ENCODE measurements at regions not wholly inside any gene's neighbourhood (a gene's known extent, or its start where the extent isn't known, plus 50 kb on each side); places are given as distances from the start of the nearest gene placed in this dataset.
"Not testable (repeated sequence)": the region's sequence is repeated elsewhere in the genome, so short reads cannot be mapped to it uniquely, and the experiment has no call there.

GRCh38 chr12:97875064-97875463 lies 412.5 kb downstream of the RMST start:
- intact Hi-C loops (cut with DNase I; ENCODE audit: low total_unique reads): no loop called here
- Histone ChIP-seq H3K4me1 (no peaks in the 10 kb centered on the region), H3K9me3 (no peaks in the 10 kb centered on the region), H3K36me3 (no peaks in the 10 kb centered on the region), H3K4me3 (no peak overlapping the region), H3K27ac (no peak overlapping the region), H3K27me3 (no peaks in the 10 kb centered on the region)
- DNase-seq (ENCODE audit: low spot score in 2 of 2): no peak
- TF ChIP-seq CTCF (IDR thresholded peaks at IDR 0.05): no peak
- TF ChIP-seq POLR2AphosphoS5 (IDR thresholded peaks at IDR 0.05): no peak
- TF ChIP-seq POLR2A (IDR thresholded peaks at IDR 0.05): no peak

- no peaks in the 10 kb centered on the region for H3K27me3 ChIP-seq
- H3K4me3 ChIP-seq: no peak overlapping the region
- H3K36me3 ChIP-seq: no peaks in the 10 kb centered on the region
- no peaks in the 10 kb centered on the region for H3K9me3 ChIP-seq
- DNase-seq (ENCODE audit: low spot score in 2 of 2): no peak
- intact Hi-C loops (cut with DNase I; ENCODE audit: low total_unique reads): no loop called here
- H3K27ac ChIP-seq: peak overlapping the region in 1 of 2 donors; percentile 7
- TF ChIP-seq POLR2A (IDR thresholded peaks at IDR 0.05) (no peak), POLR2AphosphoS5 (IDR thresholded peaks at IDR 0.05) (no peak)
- H3K4me1 ChIP-seq: no peaks in the 10 kb centered on the region
Measured at GRCh38 chr12:97876780-97877179, 414.2 kb downstream of the RMST start.

- no peaks in the 10 kb centered on the region for H3K9me3 ChIP-seq
- H3K36me3 ChIP-seq: no peaks in the 10 kb centered on the region
- no peak overlapping the region for H3K4me3 ChIP-seq
- H3K27ac ChIP-seq: no peak overlapping the region
- DNase-seq (ENCODE audit: low spot score in 2 of 2): no peak
- no peak for TF ChIP-seq POLR2AphosphoS5 (IDR thresholded peaks at IDR 0.05)
- no peak for TF ChIP-seq POLR2A (IDR thresholded peaks at IDR 0.05)
- TF ChIP-seq CTCF (IDR thresholded peaks at IDR 0.05): no peak
- no peaks in the 10 kb centered on the region for H3K4me1 ChIP-seq
- no peaks in the 10 kb centered on the region for H3K27me3 ChIP-seq
- intact Hi-C loops (cut with DNase I; ENCODE audit: low total_unique reads): no loop called here
Measured at GRCh38 chr12:97877404-97877803, 414.8 kb downstream of the RMST start.

- no peak overlapping the region for H3K4me3 ChIP-seq
Measured at GRCh38 chr12:97886511-97887176, 424.0 kb downstream of the RMST start.

GRCh38 chr12:97897881-97898280 lies 435.3 kb downstream of the RMST start:
- H3K27ac ChIP-seq; H3K27me3 ChIP-seq; H3K36me3 ChIP-seq; H3K9me3 ChIP-seq; intact Hi-C loops (cut with DNase I; ENCODE audit: low total_unique reads); H3K4me1 ChIP-seq; DNase-seq (ENCODE audit: low spot score in 2 of 2); H3K4me3 ChIP-seq: not testable (repeated sequence)

More at GRCh38 chr12:97886511-97887176, 424.0 kb downstream of the RMST start:
- no peaks in the 10 kb centered on the region for H3K27me3 ChIP-seq
- H3K36me3 ChIP-seq: no peaks in the 10 kb centered on the region
- H3K27ac ChIP-seq: no peak overlapping the region
- no peaks in the 10 kb centered on the region for H3K9me3 ChIP-seq
- intact Hi-C loops (cut with DNase I; ENCODE audit: low total_unique reads): no loop called here
- no peak for DNase-seq (ENCODE audit: low spot score in 2 of 2)
- H3K4me1 ChIP-seq: no peaks in the 10 kb centered on the region
- no peak for TF ChIP-seq POLR2AphosphoS5 (IDR thresholded peaks at IDR 0.05)
- no peak for TF ChIP-seq POLR2A (IDR thresholded peaks at IDR 0.05)
- no peak for TF ChIP-seq CTCF (IDR thresholded peaks at IDR 0.05)

- Histone ChIP-seq H3K4me1 (no peaks in the 10 kb centered on the region), H3K36me3 (no peaks in the 10 kb centered on the region), H3K4me3 (no peak overlapping the region), H3K27ac (no peak overlapping the region), H3K27me3 (no peaks in the 10 kb centered on the region), H3K9me3 (no peaks in the 10 kb centered on the region)
- no peak for DNase-seq (ENCODE audit: low spot score in 2 of 2)
- TF ChIP-seq POLR2A (IDR thresholded peaks at IDR 0.05): no peak
- no peak for TF ChIP-seq CTCF (IDR thresholded peaks at IDR 0.05)
- TF ChIP-seq POLR2AphosphoS5 (IDR thresholded peaks at IDR 0.05): no peak
- intact Hi-C loops (cut with DNase I; ENCODE audit: low total_unique reads): no loop called here
Measured at GRCh38 chr12:97899529-97899928, 436.9 kb downstream of the RMST start.

Data from breast epithelium (tissue), 4 donors.